Cardiac muscle cell (in vitro differentiated cells and primary cell): ENCODE measurements at regions not wholly inside any gene's neighbourhood (a gene's known extent, or its start where the extent isn't known, plus 50 kb on each side); places are given as distances from the start of the nearest gene placed in this dataset.

Experiments
- DNase-seq, 2 donors: peaks; one replicate each; pipeline versions ENCODE4 v3.0.0 to v3.0.0-alpha.2; 2010 to 2017; ENCODE audit warnings: low read depth in 1 of 2, low spot score in 1 of 2
- H3K27ac ChIP-seq: fragments of 200-600 bp; sonication (generic); 2 replicates; pipeline ENCODE4 v1.5.1; 2016
- H3K27me3 ChIP-seq: fragments of 200-600 bp; sonication (generic); 2 replicates; pipeline ENCODE4 v1.6.0; 2016; ENCODE audit warnings: control low read depth
- H3K36me3 ChIP-seq: fragments of 200-600 bp; sonication (generic); 2 replicates; pipeline ENCODE4 v1.5.1; 2016; ENCODE audit warnings: control low read depth
- H3K4me1 ChIP-seq: fragments of 200-600 bp; sonication (generic); 2 replicates; pipeline ENCODE4 v1.8.1; 2017; ENCODE audit warnings: low read depth, mild to moderate bottlenecking, mixed run types
- H3K4me3 ChIP-seq: fragments of 200-600 bp; sonication (generic); 2 replicates; pipeline ENCODE4 v1.5.1; 2016; ENCODE audit warnings: mild to moderate bottlenecking
- H3K9me3 ChIP-seq: fragments of 200-600 bp; sonication (generic); 2 replicates; pipeline ENCODE4 v1.5.1; 2017; ENCODE audit warnings: low read depth, mild to moderate bottlenecking, control low read depth
- CTCF ChIP-seq: IDR thresholded peaks from 2 replicates; pipeline ENCODE4 v1.5.1; 2012; ENCODE audit warnings: low read depth, mild to moderate bottlenecking, low read length

- Histone ChIP-seq H3K4me3 (no peak overlapping the region), H3K36me3 (no peaks in the 10 kb centered on the region), H3K9me3 (no peaks in the 10 kb centered on the region), H3K27me3 (no peaks in the 10 kb centered on the region), H3K27ac (no peak overlapping the region), H3K4me1 (peaks cover 3% of the 10 kb centered on the region)
- no peak for DNase-seq
- no peak for TF ChIP-seq CTCF
Observed at GRCh38 chr3:29212789-29213433, 68.0 kb upstream of the RBMS3 start.

- H3K4me3 ChIP-seq = no peak overlapping the region
- H3K4me1 ChIP-seq = peaks cover 3% of the 10 kb centered on the region
- H3K9me3 ChIP-seq = no peaks in the 10 kb centered on the region
- no peak overlapping the region for H3K27ac ChIP-seq
- no peak for DNase-seq
- H3K27me3 ChIP-seq = no peaks in the 10 kb centered on the region
- H3K36me3 ChIP-seq = no peaks in the 10 kb centered on the region
- TF ChIP-seq CTCF = no peak
Observed at GRCh38 chr3:29214009-29214658, 66.7 kb upstream of the RBMS3 start.

- no peak for TF ChIP-seq CTCF
- H3K4me3 ChIP-seq = no peak overlapping the region
- DNase-seq = no peak
- no peaks in the 10 kb centered on the region for H3K27me3 ChIP-seq
- H3K36me3 ChIP-seq = no peaks in the 10 kb centered on the region
- H3K9me3 ChIP-seq = no peaks in the 10 kb centered on the region
- H3K27ac ChIP-seq = no peak overlapping the region
- H3K4me1 ChIP-seq = no peaks in the 10 kb centered on the region
Observed at GRCh38 chr3:29215948-29216347, 64.9 kb upstream of the RBMS3 start.

- no peak overlapping the region for H3K4me3 ChIP-seq
- no peak for TF ChIP-seq CTCF
- no peaks in the 10 kb centered on the region for H3K9me3 ChIP-seq
- DNase-seq = peak in 1 of 2 donors; percentile 7
- no peaks in the 10 kb centered on the region for H3K27me3 ChIP-seq
- no peak overlapping the region for H3K27ac ChIP-seq
- H3K36me3 ChIP-seq = no peaks in the 10 kb centered on the region
- H3K4me1 ChIP-seq = peaks cover 14% of the 10 kb centered on the region
Observed at GRCh38 chr3:29226706-29227105, 54.2 kb upstream of the RBMS3 start.

GRCh38 chr3:29227307-29227706 is 53.6 kb upstream of the RBMS3 start:
- H3K27me3 ChIP-seq = no peaks in the 10 kb centered on the region
- no peaks in the 10 kb centered on the region for H3K9me3 ChIP-seq
- no peak overlapping the region for H3K4me3 ChIP-seq
- no peak for DNase-seq
- H3K4me1 ChIP-seq = peaks cover 14% of the 10 kb centered on the region
- H3K27ac ChIP-seq = no peak overlapping the region
- no peak for TF ChIP-seq CTCF
- H3K36me3 ChIP-seq = no peaks in the 10 kb centered on the region
